K562 (cell line): ENCODE measurements at regions not wholly inside any gene's neighbourhood (a gene's known extent, or its start where the extent isn't known, plus 50 kb on each side); places are given as distances from the start of the nearest gene placed in this dataset.

Experiments used
- ATAC-seq: fragments of 200-7000 bp; cut with Tn5 transposase; 3 replicates; pipeline ENCODE4 v1.9.1; 2020; ENCODE audit warnings: moderate library complexity
- BruUV-seq: library from RNA; stranded (reverse); fragments of 400-500 nt; replicated peaks from 2 replicates; lab custom pipeline; 2021; lab: Mats Ljungman, UMichigan
- CTCF ChIA-PET: fragments of 300-600 bp; formaldehyde crosslinking; extraction: SDS; loops from one replicate; lab custom pipeline; 2021; ENCODE audit warnings: low intra/inter-chr PET ratio; lab: Yijun Ruan, JAX
- POLR2A ChIA-PET: fragments of 300-600, 350-650 bp; sonication (Branson Sonifier 250); formaldehyde crosslinking; extraction: SDS; loops from one replicate; lab custom pipeline; 2021; ENCODE audit warnings: antibody characterized with exemption, inconsistent platforms; lab: Yijun Ruan, JAX
- DNase-seq, 4 experiments: peaks; one replicate each; pipeline versions ENCODE4 v3.0.0 to v3.0.0-alpha.2; 2011 to 2018; ENCODE audit warnings: low spot score in 3 of 4, mixed read lengths in 3 of 4; ENCODE audit errors: extremely low read depth in 1 of 4
- FAIRE-seq: peaks from 2 replicates; lab custom pipeline; 2011; peaks lifted over from hg19 to GRCh38; lab: Jason Lieb, UNC
- H2AFZ ChIP-seq: 2 replicates; pipeline ENCODE4 v1.6.0; 2011; ENCODE audit warnings: low read depth, low read length, control low read depth, inconsistent platforms
- H3K27ac ChIP-seq: fragments of 200-600 bp; 3 replicates; pipeline ENCODE4 v1.8.0; 2011; ENCODE audit warnings: low read depth, mild to moderate bottlenecking, control low read depth, inconsistent platforms, low read length, moderate library complexity, mixed read lengths; ENCODE audit errors: extremely low read depth
- H3K27me3 ChIP-seq, 2 experiments: fragments of 300-600 bp in 1 of 2; 2 replicates in 1 of 2; 3 replicates in 1 of 2; pipeline versions ENCODE4 v1.6.0 to v1.8.0; 2011; ENCODE audit warnings: inconsistent platforms in 2 of 2, low read length in 2 of 2, mild to moderate bottlenecking in 1 of 2, mixed read lengths in 1 of 2, moderate library complexity in 1 of 2; ENCODE audit not compliant: control insufficient read depth in 2 of 2, insufficient read depth in 2 of 2
- H3K36me3 ChIP-seq: fragments of 300-600 bp; 3 replicates; pipeline ENCODE4 v1.8.0; 2011; ENCODE audit warnings: mild to moderate bottlenecking, low read length, inconsistent platforms; ENCODE audit not compliant: control insufficient read depth, insufficient read depth
- H3K4me1 ChIP-seq, 2 experiments: fragments of 200-600 bp in 1 of 2; replicated peaks in 1 of 2; 2 replicates in 1 of 2; 3 replicates in 1 of 2; pipeline versions ENCODE4 v1.5.1 to v1.8.0; 2011; ENCODE audit warnings: inconsistent platforms in 2 of 2, low read length in 2 of 2, mild to moderate bottlenecking in 1 of 2, mixed read lengths in 1 of 2, moderate library complexity in 1 of 2; ENCODE audit not compliant: control insufficient read depth in 2 of 2, insufficient read depth in 2 of 2
- H3K4me2 ChIP-seq: 2 replicates; pipeline ENCODE4 v1.6.1; 2011; ENCODE audit warnings: low read length, control low read depth, inconsistent platforms, mixed read lengths; ENCODE audit not compliant: insufficient read depth
- H3K4me3 ChIP-seq: fragments of 200-600 bp; sonication (generic), shearing (Covaris generic); 2 replicates; pipeline ENCODE4 v1.5.1; 2016; ENCODE audit warnings: control low read depth, inconsistent platforms
- H3K79me2 ChIP-seq: fragments of 200-600 bp; 3 replicates; pipeline ENCODE4 v1.8.0; 2011; ENCODE audit warnings: low read length, inconsistent platforms; ENCODE audit not compliant: control insufficient read depth, insufficient read depth
- H3K9ac ChIP-seq, 2 experiments: 2 replicates each; pipeline versions ENCODE4 v1.6.0 to v1.6.1; 2011; ENCODE audit warnings: low read depth in 2 of 2, low read length in 2 of 2, control low read depth in 1 of 2, inconsistent platforms in 1 of 2, mild to moderate bottlenecking in 1 of 2, mixed read lengths in 1 of 2; ENCODE audit not compliant: insufficient read depth in 1 of 2
- H3K9me1 ChIP-seq: one replicate; pipeline ENCODE4 v1.6.0; 2011; ENCODE audit warnings: inconsistent platforms, mild to moderate bottlenecking, low read length, moderate library complexity; ENCODE audit not compliant: control insufficient read depth, insufficient read depth
- H3K9me3 ChIP-seq: replicated peaks from 2 replicates; pipeline ENCODE4 v1.5.1; 2011; ENCODE audit warnings: low read depth, low read length, inconsistent platforms; ENCODE audit not compliant: control insufficient read depth, insufficient read depth
- H4K20me1 ChIP-seq: replicated peaks from 2 replicates; pipeline ENCODE4 v1.6.1; 2011; ENCODE audit warnings: low read length, inconsistent platforms, mixed read lengths; ENCODE audit not compliant: control insufficient read depth, insufficient read depth
- BCL6 ChIP-seq: fragments of 250-450 bp; sonication (Bioruptor Pico); IDR thresholded peaks from 2 replicates; pipeline ENCODE4 v1.4.0; 2020
- BCOR ChIP-seq: fragments of 450-650 bp; IDR thresholded peaks from 2 replicates; pipeline ENCODE4 v1.6.1; 2016
- BRD9 ChIP-seq: fragments of 450-650 bp; IDR thresholded peaks from 2 replicates; pipeline ENCODE4 v1.6.1; 2018; ENCODE audit warnings: low read depth; ENCODE audit not compliant: partially characterized antibody
- CTBP1 ChIP-seq: fragments of 450-650 bp; IDR thresholded peaks from 2 replicates; pipeline ENCODE4 v1.6.1; 2016; ENCODE audit warnings: borderline replicate concordance
- DDX20 ChIP-seq: fragments of 450-650 bp; IDR thresholded peaks from 2 replicates; pipeline ENCODE4 v1.6.1; 2016; ENCODE audit warnings: missing genetic modification characterization, low read depth, mild to moderate bottlenecking, missing compliant biosample characterization, moderate library complexity
- GABPB1 ChIP-seq: sonication (generic); formaldehyde crosslinking; IDR thresholded peaks from 2 replicates; pipeline ENCODE4 v1.8.0; 2022; ENCODE audit warnings: mild to moderate bottlenecking, missing genetic modification reagents
- HNRNPLL ChIP-seq: fragments of 200-400 bp; formaldehyde crosslinking; IDR thresholded peaks from 2 replicates; pipeline ENCODE4 v1.6.1; 2017; ENCODE audit warnings: low read length, low read depth, mild to moderate bottlenecking; ENCODE audit not compliant: poor library complexity, severe bottlenecking
- POLR2AphosphoS5 ChIP-seq: IDR thresholded peaks from 2 replicates; pipeline ENCODE4 v1.6.1; 2011; ENCODE audit warnings: mild to moderate bottlenecking, low read depth, low read length, moderate library complexity; ENCODE audit not compliant: control insufficient read depth, insufficient read depth
- POLR2H ChIP-seq: IDR thresholded peaks from 2 replicates; pipeline ENCODE4 v1.6.1; 2016; ENCODE audit warnings: missing genetic modification characterization, low read depth, mild to moderate bottlenecking, control low read depth, missing compliant biosample characterization, moderate library complexity
- PRMT5 ChIP-seq: sonication (generic); formaldehyde crosslinking; IDR thresholded peaks from 2 replicates; pipeline ENCODE4 v1.5.0; 2020; ENCODE audit warnings: missing genetic modification reagents
- SMC3 ChIP-seq: conservative IDR thresholded peaks from 2 replicates; pipeline ENCODE4 v1.6.1; 2011; ENCODE audit warnings: low read depth, low read length, improper control_type of control experiment; ENCODE audit not compliant: insufficient read depth
- TEAD2 ChIP-seq: fragments of 450-650 bp; IDR thresholded peaks from 2 replicates; pipeline ENCODE4 v1.6.1; 2016; ENCODE audit warnings: missing genetic modification characterization, control low read depth, missing compliant biosample characterization
- ZBTB33 ChIP-seq: sonication (generic); formaldehyde crosslinking; IDR thresholded peaks from 2 replicates; pipeline ENCODE4 v1.8.1; 2023; ENCODE audit warnings: mild to moderate bottlenecking, missing genetic modification reagents
- ZFP30 ChIP-seq: fragments of 250-450 bp; sonication (Bioruptor Pico); IDR thresholded peaks from 2 replicates; pipeline ENCODE4 v1.8.0; 2022; ENCODE audit warnings: moderate library complexity, mild to moderate bottlenecking, inconsistent platforms, borderline replicate concordance
- ZNF140 ChIP-seq: fragments of 250-450 bp; sonication (Bioruptor Pico); IDR thresholded peaks from 2 replicates; pipeline ENCODE4 v1.8.0; 2021; ENCODE audit warnings: moderate library complexity, mild to moderate bottlenecking, inconsistent platforms
- ZNF143 ChIP-seq: sonication (generic); formaldehyde crosslinking; IDR thresholded peaks from 2 replicates; pipeline ENCODE4 v1.9.0; 2022; ENCODE audit warnings: mild to moderate bottlenecking, missing genetic modification reagents
- WGBS: fragments of 100-300 bp; shearing (Covaris generic); methylation state at CpG from one replicate; pipeline ENCODE4 v1.1.6; 2016; ENCODE audit warnings: low coverage, mixed read lengths; ENCODE audit not compliant: insufficient coverage; ENCODE audit errors: missing lambda C conversion rate; 5-methylcytosine and 5-hydroxymethylcytosine counted together
- in situ Hi-C: fragments of 300-500 bp; cut with MboI; formaldehyde crosslinking; loops from 4 replicates; pipeline ENCODE4 v1.15.0; 2018; ENCODE audit warnings: inconsistent platforms, mixed read lengths
- intact Hi-C: fragments of 100-400 bp; cut with micrococcal nuclease; formaldehyde crosslinking; loops from 2 replicates; pipeline ENCODE4 v1.14.2; 2022

- TF ChIP-seq DDX20 (no peak), POLR2H (no peak), ZNF140 (CRISPR knock-in tag) (no peak), BRD9 (no peak), SMC3 (no peak), BCOR (no peak), ZNF143 (no peak), TEAD2 (tag) (no peak), BCL6 (CRISPR knock-in tag) (no peak), ZFP30 (CRISPR knock-in tag) (no peak), ZBTB33 (CRISPR knock-in tag) (no peak), CTBP1 (no peak)
Observed at GRCh38 chr20:7399575-7399974, 540.7 kb downstream of the HAO1 start (continued).

GRCh38 chr20:7406671-7407070, 533.6 kb downstream of the HAO1 start:
- no peaks in the 10 kb centered on the region for H3K4me1 ChIP-seq
- in situ Hi-C loops (no loop called here), intact Hi-C loops (no loop called here)
- WGBS: 0% methylated on average over 1 of the region's 1 CpG
- FAIRE-seq (no peak), DNase-seq (no peak), ATAC-seq (no peak)
- no peak overlapping the region for H3K9ac ChIP-seq
- no peak overlapping the region for H2AFZ ChIP-seq
- no peaks in the 10 kb centered on the region for H3K9me1 ChIP-seq
- H4K20me1 ChIP-seq: no peaks in the 10 kb centered on the region
- no peaks in the 10 kb centered on the region for H3K27me3 ChIP-seq
- no peak overlapping the region for H3K4me3 ChIP-seq
- no peaks in the 10 kb centered on the region for H3K36me3 ChIP-seq
- H3K79me2 ChIP-seq: no peaks in the 10 kb centered on the region
- H3K9me3 ChIP-seq: no peaks in the 10 kb centered on the region
- H3K4me2 ChIP-seq: no peak overlapping the region
- TF ChIP-seq HNRNPLL (no peak), PRMT5 (CRISPR knock-in tag) (no peak), GABPB1 (CRISPR knock-in tag) (no peak), DDX20 (no peak), POLR2AphosphoS5 (no peak)
- ChIA-PET CTCF (no interaction called here), POLR2A (no interaction called here)
- H3K27ac ChIP-seq: no peak overlapping the region
- no TSS peak for BruUV-seq
